Activated T-helper 1 cell treated with Interleukin-2 at 50 U/mL for 16 hours (primary cell): ENCODE measurements at regions not wholly inside any gene's neighbourhood (a gene's known extent, or its start where the extent isn't known, plus 50 kb on each side); places are given as distances from the start of the nearest gene placed in this dataset.

Experiments used
- DNase-seq: peaks from one replicate; pipeline ENCODE4 v3.0.0-alpha.2; 2020; ENCODE audit warnings: low read depth

- no peak for DNase-seq
These were observed 333.9 kb upstream of the PIK3C3 start for GRCh38 chr18:41621177-41621576.

- DNase-seq = no peak
These were observed 336.9 kb upstream of the PIK3C3 start for GRCh38 chr18:41618147-41618546.

GRCh38 chr18:41617647-41618046 lies 337.4 kb upstream of the PIK3C3 start:
- DNase-seq = no peak

- DNase-seq = no peak
These were observed 341.9 kb upstream of the PIK3C3 start for GRCh38 chr18:41613003-41613609.

GRCh38 chr18:41604964-41605363 lies 350.1 kb upstream of the PIK3C3 start:
- DNase-seq = no peak

DNA sequence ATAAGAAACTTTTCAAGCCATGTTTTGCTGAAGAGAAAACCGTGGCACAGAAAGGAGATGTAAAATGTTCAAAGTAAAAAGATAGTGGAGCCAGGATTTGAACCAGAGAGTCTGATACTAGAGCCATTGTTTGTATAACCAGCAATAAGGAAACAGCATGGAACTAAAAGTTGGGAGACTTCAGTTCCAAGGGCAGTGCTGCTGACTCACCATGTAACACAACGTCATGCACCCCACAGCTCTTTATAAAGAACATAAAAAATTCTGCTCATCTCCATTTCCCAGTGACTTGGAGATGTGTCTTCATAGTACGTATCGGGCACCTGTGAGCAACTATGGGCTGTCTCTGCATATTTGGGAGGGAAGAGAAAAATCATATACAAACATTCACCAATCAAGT lies 353.0 kb upstream of the PIK3C3 start:
- no peak for DNase-seq

DNA sequence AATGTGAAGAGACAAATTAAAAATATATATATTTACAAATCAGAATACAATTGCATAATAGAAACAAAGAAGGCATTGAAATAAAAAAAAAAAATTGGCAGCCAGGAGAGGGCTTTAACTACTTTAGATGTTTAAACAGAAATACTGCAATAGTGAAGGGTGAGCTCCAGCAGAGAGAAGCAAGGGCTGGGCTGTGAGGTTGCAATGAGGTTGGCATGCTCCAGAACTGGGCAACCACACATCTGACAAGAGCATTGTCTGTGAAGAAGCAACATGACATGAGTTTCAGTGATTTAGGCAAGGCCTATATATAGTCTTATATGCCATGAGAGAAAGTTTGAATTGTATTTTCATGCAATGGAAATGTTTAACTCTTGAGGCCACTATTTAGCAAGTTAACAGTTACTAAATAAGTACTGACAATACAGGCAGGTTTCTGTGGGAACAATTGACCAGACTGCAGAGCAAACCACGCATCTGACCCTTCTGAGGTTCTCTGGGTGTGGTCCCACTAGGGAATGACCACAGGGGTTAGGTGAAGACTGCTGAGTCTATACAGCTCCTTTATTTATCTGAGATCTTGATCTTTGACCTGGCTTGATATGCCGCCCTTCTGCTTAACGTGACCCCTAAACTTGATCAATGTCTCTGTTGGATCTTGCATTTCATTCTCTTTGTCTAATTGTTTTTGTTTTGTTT lies 354.2 kb upstream of the PIK3C3 start:
- DNase-seq = no peak

- DNase-seq = no peak
These were observed 355.6 kb upstream of the PIK3C3 start for GRCh38 chr18:41599466-41599865.

DNA sequence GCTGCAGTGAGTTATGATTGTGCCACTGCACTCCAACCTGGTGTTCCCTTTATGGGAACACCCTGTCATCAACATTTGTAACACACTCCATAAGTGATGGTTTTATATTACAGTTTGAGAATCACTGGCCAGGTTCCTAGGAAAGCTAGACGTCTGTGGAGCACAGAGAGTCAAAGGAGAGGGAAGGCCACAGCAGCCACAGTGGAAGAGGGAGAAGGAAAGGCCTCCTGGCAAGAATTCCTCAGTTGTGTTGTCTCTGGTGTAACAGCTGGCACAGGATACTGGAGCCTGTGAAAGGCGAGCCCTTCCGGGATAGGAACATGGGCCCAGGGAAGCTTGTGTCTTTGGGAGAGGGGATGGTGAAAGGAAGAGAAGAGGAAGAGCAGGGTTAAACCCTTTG lies 360.5 kb upstream of the PIK3C3 start:
- DNase-seq = no peak

DNA sequence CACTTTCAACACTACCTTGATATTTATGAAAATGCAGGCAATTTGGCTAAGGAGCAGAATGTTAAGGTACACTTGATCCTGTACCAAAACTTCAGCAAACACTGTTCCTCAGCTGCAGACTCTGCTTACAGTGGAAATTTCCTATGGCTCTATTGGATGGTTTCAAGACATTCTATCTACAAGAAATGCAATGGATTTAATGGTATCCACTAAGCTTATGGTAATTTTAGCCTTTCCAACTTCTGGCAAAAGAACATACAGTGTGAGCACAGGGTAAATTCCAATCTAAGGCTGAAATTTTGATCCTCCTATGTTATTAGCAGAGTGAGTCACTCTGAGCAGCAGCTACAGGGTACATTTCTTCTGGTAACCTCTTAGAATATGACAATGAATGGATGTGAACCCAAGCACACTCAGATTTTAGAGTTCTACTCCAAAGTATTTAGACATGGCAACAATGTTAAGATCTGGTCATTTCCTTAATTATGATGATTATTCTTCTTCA lies 361.8 kb upstream of the PIK3C3 start:
- no peak for DNase-seq

DNA sequence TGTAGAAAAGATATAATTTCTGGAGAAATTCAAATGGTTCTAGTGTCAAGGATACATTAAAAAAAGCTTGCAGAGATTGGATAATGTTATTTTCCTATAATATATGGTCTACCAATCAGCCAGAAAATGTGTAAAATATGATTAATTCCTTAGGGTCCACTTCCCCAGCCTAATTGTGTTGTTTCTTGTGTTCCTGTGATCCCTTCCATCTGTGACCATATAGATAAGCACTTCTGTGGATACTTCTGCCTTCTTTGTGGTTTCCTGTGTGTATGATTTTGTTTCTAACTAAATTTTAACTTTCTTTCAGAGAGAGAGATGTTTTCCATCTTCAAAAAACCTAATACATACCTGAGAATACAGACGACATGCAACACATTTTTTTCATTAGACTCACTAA lies 367.1 kb upstream of the PIK3C3 start:
- DNase-seq = no peak

- DNase-seq = no peak
These were observed 369.5 kb upstream of the PIK3C3 start for GRCh38 chr18:41585512-41585911.

DNA sequence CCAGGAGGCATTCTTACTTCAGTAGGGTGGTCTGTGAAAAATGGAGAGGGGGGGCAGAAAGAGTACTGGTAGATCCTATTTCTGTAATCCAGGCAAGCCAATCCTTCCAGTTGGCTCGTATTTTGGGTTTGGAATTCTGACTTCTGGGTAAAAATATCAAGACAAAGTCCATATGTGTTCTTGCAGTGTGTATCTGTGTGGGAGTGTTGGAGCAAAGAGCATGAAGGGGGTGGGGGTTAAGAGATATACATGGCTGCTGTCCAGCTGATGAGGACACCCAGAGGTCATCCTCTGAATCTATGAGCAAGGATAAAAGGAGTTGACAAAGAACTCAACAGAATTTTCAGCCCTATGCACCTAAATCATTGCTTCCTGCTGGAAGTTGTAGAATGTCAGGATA lies 375.8 kb upstream of the PIK3C3 start:
- no peak for DNase-seq

DNA sequence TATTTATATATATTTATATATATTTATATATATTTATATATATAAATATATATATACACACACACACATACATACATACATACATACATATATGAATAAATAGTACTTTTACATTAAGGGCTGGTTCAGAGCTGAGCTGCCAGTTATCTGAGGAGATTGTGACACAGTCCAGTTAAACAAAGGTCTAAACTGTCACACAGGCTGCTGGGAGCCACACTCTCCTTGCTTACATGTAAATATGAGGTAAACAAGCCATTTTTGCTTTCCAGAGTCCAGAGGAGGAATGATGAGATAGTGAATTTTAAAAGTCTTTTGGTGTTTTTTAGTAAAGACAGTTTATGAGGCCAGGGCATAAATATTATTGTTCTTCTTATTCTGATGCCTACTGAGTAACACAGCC lies 377.5 kb upstream of the PIK3C3 start:
- no peak for DNase-seq

DNA sequence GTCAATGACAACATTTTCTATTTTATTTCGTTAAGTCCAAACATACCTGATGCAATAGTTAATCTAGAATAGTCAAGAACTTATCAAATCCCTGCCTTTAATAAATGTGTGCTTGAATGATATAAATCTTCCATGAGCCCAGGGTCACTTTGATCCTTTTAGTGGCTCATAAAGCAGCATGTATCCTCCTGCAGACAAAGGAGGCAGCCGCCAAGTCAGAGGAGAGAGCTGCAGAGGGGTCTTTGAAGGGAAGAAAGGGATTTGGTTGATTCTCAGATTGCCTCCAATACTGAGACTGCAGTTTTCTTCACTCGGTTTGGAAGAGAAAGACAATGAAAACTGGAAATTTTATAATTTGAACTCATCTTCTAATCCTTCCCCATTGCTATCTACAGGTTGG lies 378.4 kb upstream of the PIK3C3 start:
- no peak for DNase-seq

DNA sequence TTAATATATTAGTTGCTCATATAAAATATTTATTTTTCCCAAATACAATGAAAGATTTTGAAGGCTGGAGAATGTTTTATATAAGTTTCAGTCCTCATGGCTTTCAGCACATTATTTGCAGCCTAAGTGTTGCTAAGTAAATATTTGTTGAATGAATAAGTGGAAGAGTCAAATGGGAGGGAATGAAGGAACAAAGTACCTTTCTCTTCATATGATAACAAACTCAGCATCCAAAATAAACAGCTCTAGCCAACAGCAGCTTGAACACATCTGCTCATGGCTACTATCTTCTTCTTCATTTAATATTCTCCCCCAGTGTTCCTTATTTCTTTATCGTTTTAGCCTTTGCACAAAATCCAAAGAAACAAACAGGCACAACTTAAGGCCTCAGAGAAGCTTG lies 385.2 kb upstream of the PIK3C3 start:
- no peak for DNase-seq

DNA sequence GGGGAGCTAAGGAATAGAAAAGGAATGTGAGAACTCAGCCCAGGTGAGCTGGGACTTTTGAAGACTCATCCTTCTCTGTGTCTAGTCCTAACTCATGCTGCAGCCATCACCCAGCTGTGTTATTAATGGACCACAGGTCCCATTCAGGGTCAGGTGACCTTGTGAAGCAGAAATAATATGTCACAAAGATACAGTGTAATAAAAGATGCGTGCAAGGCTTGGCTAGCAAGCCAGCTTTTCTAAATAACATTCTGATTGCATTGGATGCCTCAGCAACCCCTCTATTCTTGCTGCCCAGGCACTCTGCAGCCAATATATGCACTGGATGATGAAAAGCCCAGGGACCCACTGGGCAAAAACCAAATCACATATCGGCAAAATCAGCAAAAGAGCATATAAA lies 393.1 kb upstream of the PIK3C3 start:
- DNase-seq = no peak

- no peak for DNase-seq
These were observed 396.3 kb upstream of the PIK3C3 start for GRCh38 chr18:41558715-41559114.

DNA sequence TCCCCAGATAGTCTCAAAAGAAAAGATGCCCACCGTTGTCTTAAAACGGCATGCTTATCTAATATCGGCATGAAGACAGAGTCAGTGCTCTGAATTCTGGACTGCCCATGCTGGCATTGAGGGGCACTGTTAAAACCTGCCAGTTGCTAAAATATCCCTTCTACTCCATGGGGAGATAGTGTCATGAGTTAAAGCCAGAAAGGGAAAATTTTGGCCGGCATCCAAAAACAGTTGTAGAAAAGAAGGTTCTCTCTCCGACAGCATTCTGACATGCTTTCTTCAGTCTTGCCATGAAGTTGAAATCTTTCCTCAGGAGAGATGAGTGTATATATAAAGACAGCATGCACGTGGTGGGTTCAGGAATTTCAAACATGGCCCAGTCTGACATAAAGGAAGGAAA lies 401.3 kb upstream of the PIK3C3 start:
- DNase-seq = no peak

DNA sequence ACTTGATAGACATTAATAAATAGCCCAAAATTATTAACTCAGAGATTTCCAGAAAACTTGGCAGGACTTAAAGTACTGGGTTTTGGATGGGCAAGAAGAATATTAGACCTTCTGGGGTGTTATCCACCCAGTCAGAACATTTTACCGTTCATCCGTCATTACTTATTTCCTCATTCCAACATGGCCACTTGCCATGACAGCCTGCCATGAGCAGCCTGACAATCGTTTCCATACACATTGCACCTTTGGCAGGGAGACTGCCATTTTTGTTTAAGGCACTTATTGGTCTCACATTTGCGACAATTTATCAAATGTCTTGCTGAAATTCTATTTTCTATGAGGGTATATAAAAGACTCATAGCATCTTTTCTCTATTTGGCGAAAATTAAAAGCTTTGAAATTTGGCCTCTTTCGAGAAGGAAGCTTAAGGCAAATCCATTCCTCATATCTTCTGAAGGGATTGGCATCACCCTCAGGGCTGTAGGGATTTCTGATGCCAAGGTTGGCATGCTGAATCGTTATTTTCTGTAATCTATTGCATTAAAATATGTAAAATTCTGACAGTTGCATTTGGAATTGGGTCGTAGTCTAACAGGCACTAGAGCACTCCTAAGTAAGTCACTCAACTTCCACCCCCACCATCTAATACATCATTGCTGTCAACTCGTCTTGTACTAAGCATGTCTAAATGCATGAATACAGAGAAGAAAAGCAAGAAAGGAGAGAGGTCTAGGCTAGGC lies 406.3 kb upstream of the PIK3C3 start:
- no peak for DNase-seq

GRCh38 chr18:41545091-41545888 lies 409.7 kb upstream of the PIK3C3 start:
- no peak for DNase-seq

DNA sequence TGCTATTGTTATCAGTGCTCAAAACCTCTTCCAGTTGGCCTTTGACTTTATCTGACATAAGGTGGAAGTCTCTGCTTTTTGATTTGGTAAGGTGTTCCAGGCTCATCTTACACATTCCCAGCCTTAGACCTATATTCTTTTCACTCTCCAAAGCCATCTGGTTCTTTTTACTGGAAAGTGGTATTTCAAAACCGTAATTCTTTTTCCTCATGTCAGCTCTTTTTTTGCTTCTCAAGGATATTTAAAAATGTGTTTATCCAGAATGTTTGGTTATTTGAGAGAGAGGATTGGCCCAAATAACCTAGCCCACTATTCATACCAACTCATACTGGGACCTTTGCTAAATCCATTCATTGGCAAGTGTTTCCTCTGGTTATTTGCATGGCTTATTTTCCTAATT lies 411.2 kb upstream of the PIK3C3 start:
- no peak for DNase-seq
